ENCODE measurements at regions not wholly inside any gene's neighbourhood (a gene's known extent, or its start where the extent isn't known, plus 50 kb on each side); places are given as distances from the start of the nearest gene placed in this dataset.

GRCh38 chr1:232364654-232365382 lies 265.1 kb downstream of the SIPA1L2 start:
- TF ChIP-seq CTCF (IDR thresholded peaks at IDR 0.05; ENCODE audit: low read depth, low read length, missing control alignments), result no peak
- no peak overlapping the region for H3K4me3 ChIP-seq (ENCODE audit: low read depth, low read length)
- no peak for DNase-seq (ENCODE audit: low read depth)

GRCh38 chr1:232363008-232363407 lies 266.9 kb downstream of the SIPA1L2 start:
- TF ChIP-seq CTCF (IDR thresholded peaks at IDR 0.05; ENCODE audit: low read depth, low read length, missing control alignments), result no peak
- DNase-seq (ENCODE audit: low read depth), result no peak
- no peak overlapping the region for H3K4me3 ChIP-seq (ENCODE audit: low read depth, low read length)

GRCh38 chr1:232357416-232357815 lies 272.5 kb downstream of the SIPA1L2 start:
- DNase-seq (ENCODE audit: low read depth), result no peak
- TF ChIP-seq CTCF (IDR thresholded peaks at IDR 0.05; ENCODE audit: low read depth, low read length, missing control alignments), result no peak
- H3K4me3 ChIP-seq (ENCODE audit: low read depth, low read length), result no peak overlapping the region

GRCh38 chr1:232355162-232356006 lies 274.5 kb downstream of the SIPA1L2 start:
- H3K4me3 ChIP-seq (ENCODE audit: low read depth, low read length), result no peak overlapping the region
- no peak for DNase-seq (ENCODE audit: low read depth)
- no peak for TF ChIP-seq CTCF (IDR thresholded peaks at IDR 0.05; ENCODE audit: low read depth, low read length, missing control alignments)

- no peak overlapping the region for H3K4me3 ChIP-seq (ENCODE audit: low read depth, low read length)
- TF ChIP-seq CTCF (IDR thresholded peaks at IDR 0.05; ENCODE audit: low read depth, low read length, missing control alignments), result no peak
- no peak for DNase-seq (ENCODE audit: low read depth)
These were observed 276.9 kb downstream of the SIPA1L2 start for GRCh38 chr1:232353001-232353400.

GRCh38 chr1:232352366-232352765 lies 277.6 kb downstream of the SIPA1L2 start:
- H3K4me3 ChIP-seq (ENCODE audit: low read depth, low read length), result no peak overlapping the region
- TF ChIP-seq CTCF (IDR thresholded peaks at IDR 0.05; ENCODE audit: low read depth, low read length, missing control alignments), result no peak
- no peak for DNase-seq (ENCODE audit: low read depth)
